22Rv1 (cell line): ENCODE measurements at regions not wholly inside any gene's neighbourhood (a gene's known extent, or its start where the extent isn't known, plus 50 kb on each side); places are given as distances from the start of the nearest gene placed in this dataset.

ENCODE experiments used
- CTCF ChIP-seq: fragments of 450-650 bp; IDR thresholded peaks from 2 replicates; pipeline ENCODE4 v1.5.1; 2017; ENCODE audit warnings: mild to moderate bottlenecking
- ZFX ChIP-seq: fragments of 450-650 bp; IDR thresholded peaks from 2 replicates; pipeline ENCODE4 v1.6.1; 2017; ENCODE audit warnings: antibody characterized with exemption, borderline replicate concordance

- TF ChIP-seq CTCF (no peak), ZFX (no peak)
Observed at GRCh38 chr6:134701301-134701700, 248.6 kb downstream of the ALDH8A1 start.
